ENCODE measurements at regions not wholly inside any gene's neighbourhood (a gene's known extent, or its start where the extent isn't known, plus 50 kb on each side); places are given as distances from the start of the nearest gene placed in this dataset.
"Not testable (repeated sequence)": the region's sequence is repeated elsewhere in the genome, so short reads cannot be mapped to it uniquely, and the experiment has no call there.

DNA sequence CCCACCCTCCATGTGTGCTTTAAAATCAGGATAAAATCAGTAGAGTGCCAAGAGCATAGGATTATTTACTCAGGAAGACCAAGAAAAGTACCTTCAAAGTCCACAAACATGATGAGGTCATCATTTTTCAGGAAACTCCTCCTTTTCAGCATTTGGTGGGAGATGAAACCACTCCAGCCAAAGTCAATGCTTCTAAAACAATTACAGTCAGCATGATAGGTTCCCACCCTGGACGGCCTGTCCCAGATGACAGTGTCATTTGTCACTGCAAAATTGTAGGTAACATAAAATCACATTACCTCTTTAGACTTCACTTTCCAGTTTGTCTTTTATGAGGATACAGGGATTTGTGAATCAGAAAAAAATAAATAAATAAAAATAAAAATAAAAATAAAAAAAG, 638.0 kb downstream of the SPATA31A6 start:
- TF ChIP-seq, protein P1, sequence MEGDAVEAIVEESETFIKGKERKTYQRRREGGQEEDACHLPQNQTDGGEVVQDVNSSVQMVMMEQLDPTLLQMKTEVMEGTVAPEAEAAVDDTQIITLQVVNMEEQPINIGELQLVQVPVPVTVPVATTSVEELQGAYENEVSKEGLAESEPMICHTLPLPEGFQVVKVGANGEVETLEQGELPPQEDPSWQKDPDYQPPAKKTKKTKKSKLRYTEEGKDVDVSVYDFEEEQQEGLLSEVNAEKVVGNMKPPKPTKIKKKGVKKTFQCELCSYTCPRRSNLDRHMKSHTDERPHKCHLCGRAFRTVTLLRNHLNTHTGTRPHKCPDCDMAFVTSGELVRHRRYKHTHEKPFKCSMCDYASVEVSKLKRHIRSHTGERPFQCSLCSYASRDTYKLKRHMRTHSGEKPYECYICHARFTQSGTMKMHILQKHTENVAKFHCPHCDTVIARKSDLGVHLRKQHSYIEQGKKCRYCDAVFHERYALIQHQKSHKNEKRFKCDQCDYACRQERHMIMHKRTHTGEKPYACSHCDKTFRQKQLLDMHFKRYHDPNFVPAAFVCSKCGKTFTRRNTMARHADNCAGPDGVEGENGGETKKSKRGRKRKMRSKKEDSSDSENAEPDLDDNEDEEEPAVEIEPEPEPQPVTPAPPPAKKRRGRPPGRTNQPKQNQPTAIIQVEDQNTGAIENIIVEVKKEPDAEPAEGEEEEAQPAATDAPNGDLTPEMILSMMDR (IDR thresholded peaks at IDR 0.05) = not testable (repeated sequence)
- TF ChIP-seq POLR2A (IDR thresholded peaks at IDR 0.05) = not testable (repeated sequence)
